GM21515 (cell line): ENCODE measurements at regions not wholly inside any gene's neighbourhood (a gene's known extent, or its start where the extent isn't known, plus 50 kb on each side); places are given as distances from the start of the nearest gene placed in this dataset.

ENCODE experiments used
- ATAC-seq: cut with Tn5 transposase; IDR thresholded peaks from one replicate; pipeline ENCODE4 v1.9.1; 2021; ENCODE audit not compliant: unreplicated experiment

- ATAC-seq = no peak
Observed at GRCh38 chr16:51691109-51691508, 540.0 kb upstream of the SALL1 start.

DNA sequence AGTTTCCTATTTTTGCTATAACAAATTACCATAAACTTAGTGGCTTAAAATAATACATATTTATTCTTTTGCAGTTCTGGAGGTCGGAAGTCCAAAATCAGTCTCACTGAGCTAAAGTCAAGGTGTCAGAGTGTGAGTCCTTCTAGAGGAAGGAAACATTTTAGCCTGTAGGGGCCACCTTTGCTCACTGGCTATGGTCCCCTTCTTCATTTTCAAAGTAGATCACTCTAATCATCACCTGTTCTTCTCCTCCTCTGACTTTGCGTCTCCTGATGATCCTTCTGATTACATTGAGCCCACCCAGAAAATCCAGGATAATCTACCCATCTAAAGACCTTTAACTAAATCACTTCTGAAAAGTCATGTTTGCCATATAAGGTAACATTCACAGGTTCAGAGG is 534.4 kb upstream of the SALL1 start:
- ATAC-seq = no peak

DNA sequence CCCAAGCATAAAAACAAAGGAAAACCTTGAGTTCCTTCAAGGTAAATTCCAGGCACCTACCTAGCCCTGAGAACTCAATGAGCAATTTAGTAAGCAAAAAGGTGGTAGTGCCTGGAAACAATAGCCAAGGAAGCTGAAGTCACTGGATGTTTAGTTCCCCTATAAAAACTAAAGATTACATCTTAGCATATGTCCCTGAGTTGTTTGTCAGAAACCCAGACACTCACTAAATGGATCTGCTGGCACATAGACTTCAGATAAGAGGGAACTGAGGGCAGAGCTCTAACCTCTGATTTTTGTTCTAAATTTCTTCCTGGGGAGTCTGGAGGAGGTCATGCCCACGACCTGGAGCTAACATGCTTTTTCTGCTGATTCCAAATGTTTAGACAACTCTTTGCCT is 532.8 kb upstream of the SALL1 start:
- no peak for ATAC-seq

- ATAC-seq = no peak
Observed at GRCh38 chr16:51682905-51683304, 531.8 kb upstream of the SALL1 start.

DNA sequence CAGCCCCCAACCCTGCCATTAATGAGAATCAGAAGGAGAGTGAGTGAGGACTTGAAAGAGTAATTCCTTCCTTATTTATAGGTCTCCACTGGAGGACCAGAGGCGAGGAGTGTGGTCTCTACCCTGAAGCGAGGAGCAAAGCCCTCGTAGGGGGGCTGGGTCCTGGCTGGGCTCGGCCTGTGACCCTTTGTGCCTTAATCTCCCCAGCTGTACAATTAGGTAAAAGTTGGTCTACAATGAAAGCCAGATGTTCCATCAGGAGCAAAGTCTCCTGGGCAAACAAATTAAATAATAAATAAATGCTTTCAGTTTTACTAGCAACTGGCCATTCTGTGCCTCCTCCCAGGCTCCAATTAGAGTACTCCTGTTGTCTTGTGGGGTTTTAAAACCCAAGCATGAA is 523.5 kb upstream of the SALL1 start:
- ATAC-seq = no peak

- ATAC-seq = no peak
Observed at GRCh38 chr16:51670527-51670926, 519.5 kb upstream of the SALL1 start.

DNA sequence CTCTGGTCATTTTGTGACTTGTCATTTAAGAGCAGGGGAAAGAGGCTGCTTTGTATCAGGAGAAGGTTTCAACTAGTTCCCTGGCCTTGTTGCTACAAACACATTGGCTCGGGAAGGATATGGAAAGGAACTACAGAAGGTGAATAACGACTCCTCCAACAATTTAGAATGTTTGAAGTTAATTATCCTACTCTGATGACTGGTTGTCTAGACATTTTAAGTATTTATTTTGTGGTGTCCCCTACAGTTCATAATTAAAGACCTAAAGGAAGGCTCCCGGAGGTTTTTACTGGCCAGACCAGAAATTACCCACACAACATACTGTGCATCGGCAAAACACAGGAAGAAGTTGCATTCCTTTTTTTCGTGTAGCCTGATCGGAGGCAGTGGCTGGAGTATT is 515.8 kb upstream of the SALL1 start:
- no peak for ATAC-seq

DNA sequence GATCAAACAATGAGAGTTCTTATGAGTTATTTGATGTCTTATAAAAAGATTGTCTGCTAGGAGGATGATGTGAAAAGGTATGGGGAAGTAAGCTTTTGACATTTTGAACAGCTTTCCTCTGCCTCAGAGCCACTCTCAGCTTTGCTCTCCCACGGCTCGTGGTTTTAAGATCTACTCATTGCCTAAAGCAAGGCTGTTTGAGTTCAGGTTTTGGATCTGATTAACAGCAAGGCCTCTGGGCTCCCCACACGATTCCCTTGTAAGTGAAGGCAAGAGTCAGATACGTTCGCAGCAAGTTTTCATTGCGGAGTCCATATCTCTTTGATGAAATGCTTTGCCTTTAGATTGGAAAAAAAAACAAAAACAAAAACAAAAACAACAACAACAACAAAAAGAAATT is 515.0 kb upstream of the SALL1 start:
- ATAC-seq = no peak

- ATAC-seq = no peak
Observed at GRCh38 chr16:51665436-51665998, 514.4 kb upstream of the SALL1 start.

GRCh38 chr16:51658531-51658930 is 507.5 kb upstream of the SALL1 start:
- no peak for ATAC-seq

GRCh38 chr16:51657848-51658247 is 506.8 kb upstream of the SALL1 start:
- no peak for ATAC-seq

GRCh38 chr16:51655249-51655648 is 504.2 kb upstream of the SALL1 start:
- no peak for ATAC-seq

DNA sequence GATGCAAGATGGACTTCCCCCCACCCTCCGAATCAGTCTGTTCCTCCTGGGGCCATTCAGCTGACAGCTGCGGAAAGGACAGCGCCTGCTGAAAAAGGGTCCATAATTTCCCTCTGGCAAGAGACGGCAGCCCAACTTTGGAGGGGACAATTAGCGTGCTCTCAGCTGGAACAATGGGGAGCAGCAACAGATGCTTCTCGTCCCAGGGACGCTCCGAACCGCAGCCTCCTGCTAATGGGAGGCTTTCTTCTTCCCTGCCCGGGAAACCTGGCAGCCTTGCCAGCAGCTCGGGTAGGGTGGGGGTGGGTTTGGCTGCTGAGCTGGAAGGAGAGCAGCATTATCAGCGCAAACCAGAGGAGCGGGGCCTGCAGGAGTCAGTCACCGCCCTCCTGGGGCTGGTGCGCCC is 500.0 kb upstream of the SALL1 start:
- no peak for ATAC-seq

- no peak for ATAC-seq
Observed at GRCh38 chr16:51649631-51650030, 498.6 kb upstream of the SALL1 start.

DNA sequence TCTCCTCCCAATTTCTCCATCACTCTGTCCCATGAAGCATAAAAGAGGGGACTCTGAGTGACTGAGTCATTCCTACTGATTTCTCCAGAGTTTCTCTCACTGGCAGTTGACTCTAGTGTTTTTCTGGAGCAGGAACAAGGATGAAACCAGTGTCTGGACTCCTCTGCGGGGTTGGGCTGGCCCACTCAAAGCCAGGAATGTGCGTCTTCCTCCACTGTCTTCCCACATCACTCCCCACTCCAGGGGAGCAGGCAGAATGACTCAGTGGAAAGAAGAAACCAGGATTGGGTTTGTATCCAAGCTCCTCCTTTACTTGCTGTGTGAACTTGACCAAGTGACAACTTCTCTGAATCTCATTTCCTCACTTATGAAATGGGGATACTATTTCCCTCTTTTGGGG is 497.5 kb upstream of the SALL1 start:
- ATAC-seq = no peak

DNA sequence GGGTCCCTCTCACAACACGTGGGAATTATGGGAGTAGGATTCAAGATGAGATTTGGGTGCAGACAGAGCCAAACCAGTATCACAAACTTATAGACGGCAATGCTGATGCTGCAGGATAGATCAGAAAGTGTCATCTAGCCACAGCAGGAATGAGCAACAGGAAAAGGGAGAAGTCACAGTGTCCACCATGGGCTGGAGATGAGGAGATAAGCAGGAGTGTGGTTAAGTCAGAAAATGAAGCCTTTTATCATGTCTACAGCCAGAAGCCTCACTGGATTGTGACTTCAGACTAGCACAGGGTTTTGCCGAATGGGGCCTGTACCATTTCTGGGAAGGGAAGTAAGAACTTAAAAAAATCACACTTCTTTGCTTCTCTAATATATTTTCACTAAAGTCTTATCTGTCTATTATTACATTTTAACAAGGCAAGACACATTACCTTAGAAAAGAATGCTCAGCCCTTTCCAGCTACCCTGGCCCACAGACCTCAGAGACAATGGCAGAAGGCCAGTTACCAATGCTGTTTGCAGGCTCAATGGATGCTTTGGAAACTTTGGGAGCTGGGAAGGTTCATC is 490.2 kb upstream of the SALL1 start:
- no peak for ATAC-seq

- no peak for ATAC-seq
Observed at GRCh38 chr16:51640196-51640595, 489.1 kb upstream of the SALL1 start.

DNA sequence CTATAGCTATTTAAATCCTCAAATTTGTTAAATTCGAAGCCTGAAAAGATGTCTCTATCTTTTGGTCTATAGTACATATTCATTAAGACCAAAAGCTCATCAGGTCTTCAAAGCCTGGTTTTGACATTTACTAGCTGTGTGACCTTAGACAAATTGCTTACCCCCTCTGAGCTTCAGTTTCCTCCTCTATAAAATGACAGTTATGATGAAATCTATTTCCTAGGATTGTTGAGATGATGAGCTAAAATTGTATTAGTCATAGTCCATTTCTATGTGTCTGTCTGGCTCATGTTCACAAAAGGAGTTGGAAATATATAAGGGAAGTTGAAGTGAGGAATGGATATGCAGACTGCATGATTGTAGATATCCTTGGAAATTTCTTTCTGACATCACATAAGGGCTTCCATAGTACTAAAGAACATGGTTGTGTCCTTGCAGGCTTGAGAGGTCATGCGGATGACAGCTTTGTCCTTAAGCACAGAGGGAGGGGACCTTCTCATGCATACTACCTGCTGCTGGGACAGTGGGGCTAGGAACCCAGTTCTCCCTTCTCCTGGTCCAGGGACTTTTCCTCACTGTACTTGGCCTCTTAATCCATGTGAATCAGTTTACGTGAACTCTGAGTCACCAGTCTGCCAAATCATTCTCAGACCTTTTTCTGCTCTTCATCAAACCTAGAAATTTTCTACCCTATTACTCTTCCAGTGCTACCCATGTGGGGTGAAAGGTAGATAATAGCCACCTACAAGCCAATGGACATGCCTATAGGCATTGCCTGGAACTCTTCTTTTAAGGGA is 487.5 kb upstream of the SALL1 start:
- no peak for ATAC-seq

- ATAC-seq = no peak
Observed at GRCh38 chr16:51637770-51638094, 486.7 kb upstream of the SALL1 start.

DNA sequence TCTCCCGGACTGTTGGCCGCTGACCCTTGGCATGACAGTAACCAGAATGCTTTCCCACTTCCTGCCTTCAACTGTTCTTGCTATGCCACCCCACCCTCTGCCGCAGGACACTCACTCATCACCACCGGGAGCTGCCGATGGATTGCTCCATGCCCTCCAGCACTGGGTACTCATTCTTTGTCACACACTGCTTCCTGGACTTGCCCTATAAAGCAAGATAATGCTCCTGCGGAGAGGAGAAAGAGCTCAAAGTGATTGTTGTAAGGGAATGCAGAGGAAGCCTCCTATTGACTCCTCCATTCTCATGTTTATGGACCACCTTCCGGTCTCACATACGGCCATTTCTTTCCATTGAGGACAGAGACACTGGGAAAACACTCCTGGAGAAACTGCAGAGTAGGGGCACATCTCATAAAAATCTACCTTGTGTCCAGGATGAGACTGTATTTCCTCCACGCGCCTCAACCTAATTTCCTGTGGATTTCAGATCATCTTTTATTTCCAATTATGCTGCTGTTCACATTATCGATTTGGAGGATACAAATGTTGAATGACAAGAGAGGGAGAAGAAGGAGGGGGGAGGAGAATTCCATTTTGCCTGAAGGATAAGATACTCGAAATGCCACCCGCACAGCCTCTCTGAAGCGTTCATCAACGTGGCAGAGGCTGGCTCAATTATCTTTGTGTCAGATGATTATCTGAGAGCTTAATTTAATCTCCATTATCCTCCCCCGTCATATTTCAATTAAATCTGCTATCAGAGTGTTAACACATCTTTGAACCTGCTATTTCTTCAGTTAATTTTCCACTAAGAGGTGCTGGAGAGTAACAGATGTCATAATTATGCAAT is 486.1 kb upstream of the SALL1 start:
- no peak for ATAC-seq

DNA sequence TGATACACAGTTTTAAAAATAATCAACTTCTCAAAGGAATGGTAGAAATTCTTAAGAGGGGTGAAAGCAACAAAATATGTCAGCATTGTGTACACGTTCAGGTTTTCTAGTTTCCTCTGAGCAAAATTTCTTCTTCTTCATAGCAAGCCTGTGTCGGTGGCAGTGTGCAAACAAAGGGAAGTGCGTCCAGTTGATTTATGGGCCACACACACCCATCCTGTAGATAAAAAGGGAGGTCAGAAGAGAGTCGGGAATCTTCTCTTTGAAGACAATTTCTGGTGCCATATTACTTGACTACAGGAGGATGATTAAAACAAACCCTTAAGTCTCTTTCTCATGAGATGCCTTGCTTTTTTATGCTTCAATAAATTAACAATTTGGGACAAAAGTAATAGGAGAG is 484.1 kb upstream of the SALL1 start:
- ATAC-seq = no peak

DNA sequence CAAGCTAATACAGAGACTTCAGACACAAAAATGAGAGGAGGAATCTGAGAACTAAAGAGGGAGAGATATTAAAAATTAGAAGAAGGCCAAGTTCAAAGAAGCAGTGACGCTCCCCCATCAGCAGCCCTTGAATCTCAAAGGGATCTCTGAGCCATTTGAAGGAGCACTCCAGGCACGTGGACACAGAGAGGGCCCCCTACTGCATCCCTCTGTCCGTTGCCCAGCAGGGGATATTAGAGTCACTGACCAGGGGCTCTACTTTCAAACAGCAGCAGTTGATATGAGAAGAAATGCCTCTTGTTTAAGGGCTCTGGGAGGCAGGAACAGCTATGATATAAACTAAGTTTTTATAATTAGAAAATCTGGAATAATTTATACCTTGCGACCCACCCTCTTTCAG is 479.0 kb upstream of the SALL1 start:
- no peak for ATAC-seq
